Aorta (tissue), 5 donors: ENCODE measurements at regions not wholly inside any gene's neighbourhood (a gene's known extent, or its start where the extent isn't known, plus 50 kb on each side); places are given as distances from the start of the nearest gene placed in this dataset.
"Not testable (repeated sequence)": the region's sequence is repeated elsewhere in the genome, so short reads cannot be mapped to it uniquely, and the experiment has no call there.

ENCODE experiments used
- ATAC-seq: fragments of 200-7000 bp; cut with Tn5 transposase; one replicate; pipeline ENCODE4 v1.9.1; 2022; ENCODE audit warnings: moderate library complexity; ENCODE audit not compliant: low FRiP score
- DNase-seq, 2 donors: peaks; one replicate each; pipeline ENCODE4 v3.0.0-alpha.2; 2020
- H3K27ac ChIP-seq, 2 donors: one replicate each; pipeline ENCODE4 v1.5.1; 2013; ENCODE audit warnings: low read length in 2 of 2, mild to moderate bottlenecking in 2 of 2, moderate library complexity in 2 of 2, control low read depth in 1 of 2, inconsistent platforms in 1 of 2, low read depth in 1 of 2
- H3K27me3 ChIP-seq, 2 donors: one replicate each; pipeline ENCODE4 v1.6.1; 2013; ENCODE audit warnings: control low read depth in 1 of 2, low read length in 1 of 2, mild to moderate bottlenecking in 1 of 2, moderate library complexity in 1 of 2; ENCODE audit not compliant: insufficient read depth in 2 of 2, control insufficient read depth in 1 of 2
- H3K36me3 ChIP-seq, 2 donors: one replicate each; pipeline ENCODE4 v1.6.1; 2013; ENCODE audit warnings: control low read depth in 1 of 2, low read length in 1 of 2, mild to moderate bottlenecking in 1 of 2; ENCODE audit not compliant: insufficient read depth in 2 of 2, control insufficient read depth in 1 of 2
- H3K4me1 ChIP-seq, 2 donors: one replicate each; pipeline ENCODE4 v1.6.1; 2013; ENCODE audit warnings: low read length in 2 of 2, control low read depth in 1 of 2, mild to moderate bottlenecking in 1 of 2, moderate library complexity in 1 of 2; ENCODE audit not compliant: insufficient read depth in 2 of 2, control insufficient read depth in 1 of 2
- H3K4me3 ChIP-seq, 2 donors: one replicate each; pipeline ENCODE4 v1.5.1; 2013; ENCODE audit warnings: low read length in 2 of 2, control low read depth in 1 of 2, mild to moderate bottlenecking in 1 of 2
- H3K9me3 ChIP-seq: one replicate; pipeline ENCODE4 v1.6.1; 2013; ENCODE audit warnings: mild to moderate bottlenecking, low read length; ENCODE audit not compliant: control insufficient read depth
- WGBS, 2 donors: extraction: QIAGEN DNeasy Blood & Tissue Kit; methylation state at CpG; one replicate each; pipeline ENCODE4 v1.1.7; 2013; 5-methylcytosine and 5-hydroxymethylcytosine counted together
- intact Hi-C, 2 donors: fragments of 100-400 bp; cut with DNase I; formaldehyde crosslinking; loops; one replicate each; pipeline versions ENCODE4 v1.14.2 to v1.15.0; 2022
- donor health status: healthy with polysubstance abuse.
- donor health status: Bipolar disorder and iron deficiency.
- donor health status: DM: no; HTN: no; CAD: no.
- donor health status: DM: no; HTN: no; CAD: no.
- donor health status: DM: yes; HTN: yes; CAD: no.

DNA sequence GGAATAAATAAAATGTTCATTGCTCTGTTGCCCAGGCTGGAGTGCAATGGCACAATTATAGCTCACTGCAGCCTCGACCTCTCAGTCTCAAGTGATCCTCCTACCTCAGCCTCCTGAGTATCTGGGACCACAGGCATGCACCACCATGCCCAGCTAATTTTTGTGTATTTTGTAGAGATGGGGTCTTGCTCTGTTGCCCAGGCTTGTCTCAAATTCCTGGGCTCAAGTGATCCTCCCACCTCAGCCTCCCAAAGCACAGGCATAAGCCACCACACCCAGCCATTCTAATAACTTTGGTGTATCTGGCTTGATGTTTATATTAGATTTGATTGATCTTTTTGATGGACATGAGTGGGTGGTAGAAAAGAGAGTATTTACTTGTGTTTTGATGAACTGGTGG, 58.7 kb upstream of the COX20 start:
- ATAC-seq, H3K9me3 ChIP-seq, H3K4me3 ChIP-seq, DNase-seq, H3K36me3 ChIP-seq, H3K27me3 ChIP-seq, H3K4me1 ChIP-seq, H3K27ac ChIP-seq, intact Hi-C loops: not testable (repeated sequence)
- WGBS, 2 donors: 96 to 100% methylated on average over 1 of the region's 1 CpG

DNA sequence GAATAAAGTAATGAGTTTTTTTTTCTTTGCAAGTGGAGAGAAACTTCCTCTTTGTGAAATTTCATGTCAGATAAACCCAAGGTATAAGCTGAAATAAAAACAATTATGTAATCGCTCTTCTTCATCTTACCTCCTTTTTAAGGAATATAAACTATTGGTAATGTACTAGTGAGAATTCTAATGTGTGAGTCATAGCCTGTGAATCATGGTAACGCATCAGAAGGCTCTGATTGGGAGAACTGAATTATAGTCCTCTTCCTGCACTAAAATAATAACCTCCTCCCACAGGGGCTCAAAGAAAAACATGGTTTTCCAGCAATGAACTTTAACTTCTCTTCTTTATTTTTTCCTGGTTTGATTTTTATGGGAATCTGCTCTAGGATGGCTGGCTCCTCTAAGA, 57.1 kb upstream of the COX20 start:
- Histone ChIP-seq H3K9me3 (no peaks in the 10 kb centered on the region), H3K27me3 (no peaks in the 10 kb centered on the region), H3K4me1 (no peaks in the 10 kb centered on the region), H3K36me3 (no peaks in the 10 kb centered on the region), H3K27ac (no peak overlapping the region), H3K4me3 (no peak overlapping the region)
- 18 to 24% methylated on average over 2 of the region's 2 CpGs for WGBS, 2 donors
- intact Hi-C loops: no loop called here
- ATAC-seq (no peak), DNase-seq (no peak)

- no peaks in the 10 kb centered on the region for H3K36me3 ChIP-seq
- ATAC-seq (no peak), DNase-seq (no peak)
- H3K4me1 ChIP-seq: no peaks in the 10 kb centered on the region
- intact Hi-C loops: no loop called here
- 85 to 87% methylated on average over 5 of the region's 5 CpGs for WGBS, 2 donors
- H3K9me3 ChIP-seq: no peaks in the 10 kb centered on the region
- no peak overlapping the region for H3K4me3 ChIP-seq
- no peaks in the 10 kb centered on the region for H3K27me3 ChIP-seq
- H3K27ac ChIP-seq: no peak overlapping the region
Observed at GRCh38 chr1:244779410-244779809, 56.0 kb upstream of the COX20 start.

DNA sequence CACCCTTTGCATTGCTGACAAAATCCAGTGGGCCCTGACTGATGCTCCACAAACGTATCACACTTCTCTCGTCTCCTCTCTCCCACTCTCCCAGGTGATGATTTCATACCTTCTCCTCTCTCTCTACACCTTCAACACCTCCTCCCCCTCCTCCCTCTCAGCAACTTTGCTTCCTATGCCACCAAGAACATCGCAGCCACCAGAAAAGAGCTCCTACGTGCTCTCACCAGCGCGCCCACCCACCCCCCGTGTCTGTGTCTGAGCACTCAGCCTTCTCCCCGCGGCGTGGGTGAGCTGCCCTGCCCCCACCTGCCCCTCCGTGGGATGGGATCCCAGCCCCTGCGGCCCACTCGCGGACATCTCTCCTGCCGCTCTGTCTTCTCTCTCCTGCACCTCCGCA, 55.1 kb upstream of the COX20 start:
- intact Hi-C loops: no loop called here
- no peak for ATAC-seq
- 89 to 93% methylated on average over 16 of the region's 16 CpGs for WGBS, 2 donors
- Histone ChIP-seq H3K9me3 (no peaks in the 10 kb centered on the region), H3K36me3 (no peaks in the 10 kb centered on the region), H3K4me3 (no peak overlapping the region), H3K4me1 (no peaks in the 10 kb centered on the region), H3K27me3 (no peaks in the 10 kb centered on the region), H3K27ac (no peak overlapping the region)
- DNase-seq: no peak

- Histone ChIP-seq H3K4me1 (no peaks in the 10 kb centered on the region), H3K27me3 (no peaks in the 10 kb centered on the region), H3K4me3 (no peak overlapping the region), H3K36me3 (no peaks in the 10 kb centered on the region), H3K27ac (no peak overlapping the region), H3K9me3 (no peaks in the 10 kb centered on the region)
- 67 to 76% methylated on average over 3 of the region's 3 CpGs for WGBS, 2 donors
- intact Hi-C loops: no loop called here
- no peak for ATAC-seq
- DNase-seq: peak in 1 of 2 donors; percentile 26
Observed at GRCh38 chr1:244782056-244782455, 53.4 kb upstream of the COX20 start.

DNA sequence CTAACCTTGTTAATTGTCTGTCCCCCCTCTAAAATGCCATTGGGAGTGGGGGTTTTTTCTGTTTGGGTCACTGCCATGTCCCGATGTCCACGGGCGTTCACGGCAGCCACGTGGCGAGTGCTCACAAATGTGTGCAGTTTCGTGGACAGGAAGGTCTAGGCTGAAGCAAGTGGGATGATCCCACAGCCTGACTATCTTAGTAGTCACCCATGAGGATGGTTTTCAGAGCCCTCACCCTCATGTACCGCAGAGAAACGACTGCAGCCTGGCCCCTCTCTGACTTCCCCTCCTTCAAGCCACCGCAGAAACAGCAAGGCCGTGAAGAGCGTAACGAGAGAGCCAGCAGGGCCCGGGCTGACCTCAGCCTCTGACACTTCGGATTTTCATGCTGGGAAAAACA, 52.3 kb upstream of the COX20 start:
- intact Hi-C loops: no loop called here
- DNase-seq: no peak
- H3K9me3 ChIP-seq: no peaks in the 10 kb centered on the region
- 93 to 94% methylated on average over 15 of the region's 15 CpGs for WGBS, 2 donors
- no peaks in the 10 kb centered on the region for H3K4me1 ChIP-seq
- no peak for ATAC-seq
- no peak overlapping the region for H3K4me3 ChIP-seq
- no peaks in the 10 kb centered on the region for H3K36me3 ChIP-seq
- H3K27me3 ChIP-seq: no peaks in the 10 kb centered on the region
- no peak overlapping the region for H3K27ac ChIP-seq
